Kidney (tissue), 13 donors: ENCODE measurements at regions not wholly inside any gene's neighbourhood (a gene's known extent, or its start where the extent isn't known, plus 50 kb on each side); places are given as distances from the start of the nearest gene placed in this dataset.
A peak's percentile ranks its signal among the peaks of the same experiment; 100 is the strongest.

Experiments used
- DNase-seq, 5 donors: peaks; one replicate each; pipeline ENCODE4 v3.0.0-alpha.2; 2013 to 2020
- FAIRE-seq: peaks from 2 replicates; lab custom pipeline; 2012; peaks lifted over from hg19 to GRCh38; lab: Jason Lieb, UNC
- H3K27ac ChIP-seq, 2 donors: one replicate each; pipeline ENCODE4 v1.7.0; 2013; ENCODE audit warnings: low read depth in 2 of 2, low read length in 2 of 2, inconsistent platforms in 1 of 2
- H3K27me3 ChIP-seq: one replicate; pipeline ENCODE4 v1.7.1; 2013; ENCODE audit warnings: low read length, inconsistent platforms; ENCODE audit not compliant: control insufficient read depth, insufficient read depth
- H3K36me3 ChIP-seq, 3 donors: one replicate each; pipeline versions ENCODE4 v1.7.0 to v1.7.1; 2013; ENCODE audit warnings: low read length in 3 of 3, control low read depth in 1 of 3, inconsistent platforms in 1 of 3; ENCODE audit not compliant: insufficient read depth in 3 of 3, control insufficient read depth in 2 of 3
- H3K4me1 ChIP-seq, 3 donors: one replicate each; pipeline versions ENCODE4 v1.7.0 to v1.7.1; 2013; ENCODE audit warnings: low read length in 3 of 3, inconsistent platforms in 1 of 3, low read depth in 1 of 3; ENCODE audit not compliant: control insufficient read depth in 2 of 3, insufficient read depth in 2 of 3
- H3K4me3 ChIP-seq, 3 donors: one replicate each; pipeline versions ENCODE4 v1.7.0 to v1.8.1; 2013; ENCODE audit warnings: low read length in 3 of 3, control low read depth in 1 of 3, inconsistent platforms in 1 of 3
- H3K9ac ChIP-seq, 3 donors: one replicate each; pipeline versions ENCODE4 v1.7.0 to v1.7.1; 2013; ENCODE audit warnings: low read length in 3 of 3, control low read depth in 1 of 3, inconsistent platforms in 1 of 3
- H3K9me3 ChIP-seq, 3 donors: one replicate each; pipeline versions ENCODE4 v1.7.0 to v1.7.1; 2013; ENCODE audit warnings: low read length in 3 of 3, control low read depth in 1 of 3, inconsistent platforms in 1 of 3; ENCODE audit not compliant: control insufficient read depth in 2 of 3, insufficient read depth in 1 of 3
- intact Hi-C: fragments of 100-400 bp; cut with DNase I; formaldehyde crosslinking; loops from one replicate; pipeline ENCODE4 v1.11.1; 2022
- TF ChIP-seq, protein P1 (sequence below): IDR thresholded peaks from 3 replicates; pipeline ENCODE4 v1.5.1; 2012; ENCODE audit warnings: mild to moderate bottlenecking, moderate library complexity, borderline replicate concordance; ENCODE audit not compliant: insufficient read depth; ENCODE audit errors: extremely low read depth
- donor health status: control.
- donor health status: control.
- donor health status: control.
- donor health status: control.
- donor health status: control.
- donor health status: DM: yes; HTN: yes; CAD: no.
- donor health status: Normal renal cell carcinoma (clear cell type).

GRCh38 chr22:48044487-48045060 lies 1282.1 kb downstream of the TBC1D22A start:
- DNase-seq (peak in 2 of 5 donors; percentile 46 to 47), FAIRE-seq (no peak)
- no peak overlapping the region for H3K9ac ChIP-seq
- TF ChIP-seq, protein P1, sequence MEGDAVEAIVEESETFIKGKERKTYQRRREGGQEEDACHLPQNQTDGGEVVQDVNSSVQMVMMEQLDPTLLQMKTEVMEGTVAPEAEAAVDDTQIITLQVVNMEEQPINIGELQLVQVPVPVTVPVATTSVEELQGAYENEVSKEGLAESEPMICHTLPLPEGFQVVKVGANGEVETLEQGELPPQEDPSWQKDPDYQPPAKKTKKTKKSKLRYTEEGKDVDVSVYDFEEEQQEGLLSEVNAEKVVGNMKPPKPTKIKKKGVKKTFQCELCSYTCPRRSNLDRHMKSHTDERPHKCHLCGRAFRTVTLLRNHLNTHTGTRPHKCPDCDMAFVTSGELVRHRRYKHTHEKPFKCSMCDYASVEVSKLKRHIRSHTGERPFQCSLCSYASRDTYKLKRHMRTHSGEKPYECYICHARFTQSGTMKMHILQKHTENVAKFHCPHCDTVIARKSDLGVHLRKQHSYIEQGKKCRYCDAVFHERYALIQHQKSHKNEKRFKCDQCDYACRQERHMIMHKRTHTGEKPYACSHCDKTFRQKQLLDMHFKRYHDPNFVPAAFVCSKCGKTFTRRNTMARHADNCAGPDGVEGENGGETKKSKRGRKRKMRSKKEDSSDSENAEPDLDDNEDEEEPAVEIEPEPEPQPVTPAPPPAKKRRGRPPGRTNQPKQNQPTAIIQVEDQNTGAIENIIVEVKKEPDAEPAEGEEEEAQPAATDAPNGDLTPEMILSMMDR: no peak
- no peaks in the 10 kb centered on the region for H3K27me3 ChIP-seq
- no peak overlapping the region for H3K27ac ChIP-seq
- intact Hi-C loops: no loop called here
- H3K4me1 ChIP-seq: no peaks in the 10 kb centered on the region
- H3K9me3 ChIP-seq: no peaks in the 10 kb centered on the region
- H3K36me3 ChIP-seq: no peaks in the 10 kb centered on the region
- no peak overlapping the region for H3K4me3 ChIP-seq

- FAIRE-seq: no peak
- Histone ChIP-seq H3K9me3 (no peaks in the 10 kb centered on the region), H3K27ac (no peak overlapping the region), H3K4me1 (no peaks in the 10 kb centered on the region), H3K4me3 (no peak overlapping the region), H3K27me3 (no peaks in the 10 kb centered on the region), H3K36me3 (no peaks in the 10 kb centered on the region), H3K9ac (no peak overlapping the region)
- no peak for DNase-seq
- intact Hi-C loops: no loop called here
- TF ChIP-seq, protein P1: no peak
These were observed 1281.1 kb downstream of the TBC1D22A start for GRCh38 chr22:48043581-48043980.

DNA sequence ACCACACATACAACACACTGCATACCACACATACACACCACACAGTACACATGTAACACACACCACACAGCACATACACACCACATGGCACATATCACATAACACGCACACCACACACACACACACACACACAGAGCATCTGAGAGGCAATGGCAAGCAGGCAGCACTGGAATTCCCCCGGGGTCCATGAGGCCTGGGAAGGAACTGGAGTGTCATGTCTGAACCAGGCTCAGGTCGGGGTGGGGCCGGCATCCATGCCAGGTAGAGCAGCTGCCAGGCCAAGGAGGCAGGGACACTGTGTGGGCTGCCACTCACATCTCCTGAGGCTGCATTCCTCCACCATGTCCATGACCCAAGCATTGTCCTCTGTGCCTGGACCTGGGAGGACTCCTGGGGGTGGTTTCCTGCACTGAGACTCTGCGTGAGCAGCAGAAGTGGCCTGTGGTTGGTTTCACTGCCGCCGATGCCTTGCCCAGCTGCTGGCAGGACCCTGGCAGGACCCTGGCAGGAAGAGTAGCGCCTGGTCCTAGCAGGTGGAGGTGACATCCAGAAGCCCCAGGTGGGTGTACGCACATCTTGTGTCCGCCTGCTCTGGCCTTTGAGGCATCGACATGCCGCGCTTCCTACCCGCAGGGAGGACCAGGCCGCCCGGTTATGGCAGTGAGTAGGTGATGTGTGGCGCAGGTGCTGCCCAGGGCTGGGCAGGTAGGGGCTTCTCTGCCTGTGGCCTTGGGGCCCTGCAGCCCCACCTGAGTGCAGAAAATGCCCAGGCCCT lies 1280.4 kb downstream of the TBC1D22A start:
- no peaks in the 10 kb centered on the region for H3K4me1 ChIP-seq
- H3K36me3 ChIP-seq: no peaks in the 10 kb centered on the region
- no peaks in the 10 kb centered on the region for H3K9me3 ChIP-seq
- TF ChIP-seq, protein P1: no peak
- no peak for FAIRE-seq
- H3K9ac ChIP-seq: no peak overlapping the region
- H3K27me3 ChIP-seq: no peaks in the 10 kb centered on the region
- no peak overlapping the region for H3K4me3 ChIP-seq
- H3K27ac ChIP-seq: no peak overlapping the region
- DNase-seq: no peak
- intact Hi-C loops: no loop called here
